Panc1 (cell line): ENCODE measurements at regions not wholly inside any gene's neighbourhood (a gene's known extent, or its start where the extent isn't known, plus 50 kb on each side); places are given as distances from the start of the nearest gene placed in this dataset.

Experiments
- ATAC-seq: fragments of 200-7000 bp; cut with Tn5 transposase; 2 replicates; pipeline ENCODE4 v1.9.1; 2020; ENCODE audit warnings: mild to moderate bottlenecking, moderate library complexity
- BruUV-seq: library from RNA; stranded (reverse); fragments of 400-500 nt; replicated peaks from 2 replicates; lab custom pipeline; 2021; lab: Mats Ljungman, UMichigan
- CTCF ChIA-PET: fragments of 300-600 bp; sonication (Branson Sonifier 250); formaldehyde crosslinking; loops from one replicate; lab custom pipeline; 2022; ENCODE audit warnings: antibody characterized with exemption; lab: Charles Lee
- POLR2A ChIA-PET: fragments of 300-600 bp; sonication (Branson Sonifier 250); formaldehyde crosslinking; loops from one replicate; lab custom pipeline; 2022; ENCODE audit warnings: antibody characterized with exemption; lab: Charles Lee
- DNase-seq: peaks from one replicate; pipeline ENCODE4 v3.0.0-alpha.2; 2010; ENCODE audit warnings: low read depth, low spot score
- H3K27ac ChIP-seq: 2 replicates; pipeline ENCODE4 v1.5.1; 2011; ENCODE audit warnings: mild to moderate bottlenecking, low read length, inconsistent platforms
- H3K27me3 ChIP-seq: fragments of 200-500 bp; sonication (Bioruptor generic); 2 replicates; pipeline ENCODE4 v1.6.0; 2014; ENCODE audit warnings: low read length, inconsistent platforms; ENCODE audit not compliant: control insufficient read depth, insufficient read depth
- H3K36me3 ChIP-seq: fragments of 200-500 bp; sonication (Bioruptor generic); 2 replicates; pipeline ENCODE4 v1.5.1; 2014; ENCODE audit warnings: inconsistent platforms, mild to moderate bottlenecking, low read length, moderate library complexity; ENCODE audit not compliant: control insufficient read depth, insufficient read depth
- H3K4me1 ChIP-seq: 2 replicates; pipeline ENCODE4 v1.5.1; 2011; ENCODE audit warnings: inconsistent platforms, mild to moderate bottlenecking, low read length, moderate library complexity; ENCODE audit not compliant: control insufficient read depth, insufficient read depth
- H3K4me3 ChIP-seq, 2 experiments: 2 replicates each; pipeline ENCODE4 v1.5.1; 2011 to 2012; ENCODE audit warnings: low read depth in 2 of 2, low read length in 2 of 2, mild to moderate bottlenecking in 2 of 2, inconsistent platforms in 1 of 2, moderate library complexity in 1 of 2
- H3K9me3 ChIP-seq: fragments of 200-500 bp; sonication (Bioruptor generic); 2 replicates; pipeline ENCODE4 v1.5.1; 2014; ENCODE audit warnings: low read depth, mild to moderate bottlenecking, inconsistent platforms, low read length, moderate library complexity; ENCODE audit not compliant: control insufficient read depth, insufficient read depth
- POLR2AphosphoS5 ChIP-seq: IDR thresholded peaks from 2 replicates; pipeline ENCODE4 v1.6.1; 2012; ENCODE audit warnings: mild to moderate bottlenecking, low read depth, low read length, moderate library complexity
- SIN3A ChIP-seq: IDR thresholded peaks from 2 replicates; pipeline ENCODE4 v1.6.1; 2012; ENCODE audit warnings: low read depth, mild to moderate bottlenecking, low read length, moderate library complexity, borderline replicate concordance; ENCODE audit not compliant: insufficient read depth
- TCF7L2 ChIP-seq: IDR thresholded peaks from 2 replicates; pipeline ENCODE4 v1.6.1; 2011; ENCODE audit warnings: mild to moderate bottlenecking, low read depth, low read length, inconsistent platforms
- in situ Hi-C: cut with HindIII; loops from 2 replicates; pipeline ENCODE4 v1.10.0; 2016; ENCODE audit warnings: low sequenced_read_pairs, low pct_unique_long_range_greater_than_20kb
- intact Hi-C: fragments of 100-400 bp; cut with micrococcal nuclease; formaldehyde crosslinking; loops from one replicate; pipeline ENCODE4 v1.10.0; 2022; ENCODE audit not compliant: unreplicated experiment
- TF ChIP-seq, protein P1 (sequence below), 2 experiments: IDR thresholded peaks; 2 replicates each; pipeline ENCODE4 v1.6.1; 2011 to 2012; ENCODE audit warnings: low read depth in 2 of 2, control low read depth in 1 of 2, low read length in 1 of 2, mild to moderate bottlenecking in 1 of 2, moderate library complexity in 1 of 2; ENCODE audit not compliant: insufficient read depth in 1 of 2
- TF ChIP-seq, protein P2 (sequence below): fragments of 450-650 bp; IDR thresholded peaks from 2 replicates; pipeline ENCODE4 v1.5.1; 2017; ENCODE audit warnings: mild to moderate bottlenecking

DNA sequence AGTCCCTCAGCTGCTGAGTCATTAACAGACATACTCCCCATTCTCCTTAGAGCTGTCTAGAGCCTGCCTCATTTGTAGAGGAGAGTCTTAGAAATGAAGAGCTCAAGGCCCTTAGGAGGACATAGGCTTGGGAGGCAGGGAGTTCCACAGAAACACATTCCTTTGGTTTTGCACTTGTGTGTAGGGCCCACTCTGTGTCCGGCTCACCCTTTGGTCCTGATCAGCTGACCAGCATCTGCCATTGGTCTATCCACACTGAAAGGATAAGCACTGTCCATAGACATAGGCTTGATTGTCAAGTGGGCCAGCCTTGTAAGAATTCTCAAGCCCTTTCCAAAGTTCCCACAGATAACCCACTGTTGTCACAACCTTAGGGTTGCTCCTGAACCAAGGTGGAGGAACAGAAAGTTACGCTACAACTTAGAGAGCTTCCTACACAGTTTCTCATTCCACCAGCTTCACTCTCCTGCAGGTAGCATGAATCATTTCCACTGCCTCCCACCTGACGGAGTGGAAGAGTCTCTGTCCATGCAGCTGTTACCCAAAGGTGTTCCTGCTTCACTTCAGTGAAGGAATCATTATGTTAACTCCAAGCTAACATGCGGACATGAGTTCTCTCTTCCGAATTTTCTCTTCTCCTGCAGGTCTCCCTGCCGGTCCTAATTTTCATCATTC lies 96.1 kb downstream of the TNFSF18 start:
- ChIA-PET CTCF (no interaction called here), POLR2A (no interaction called here)
- Histone ChIP-seq H3K9me3 (no peaks in the 10 kb centered on the region), H3K27me3 (no peaks in the 10 kb centered on the region), H3K27ac (no peak overlapping the region), H3K36me3 (no peaks in the 10 kb centered on the region), H3K4me3 (no peak overlapping the region), H3K4me1 (no peaks in the 10 kb centered on the region)
- in situ Hi-C loops (no loop called here), intact Hi-C loops (no loop called here)
- DNase-seq (no peak), ATAC-seq (no peak)
- TF ChIP-seq SIN3A (no peak), POLR2AphosphoS5 (no peak), TCF7L2 (no peak)
- TF ChIP-seq, protein P1, sequence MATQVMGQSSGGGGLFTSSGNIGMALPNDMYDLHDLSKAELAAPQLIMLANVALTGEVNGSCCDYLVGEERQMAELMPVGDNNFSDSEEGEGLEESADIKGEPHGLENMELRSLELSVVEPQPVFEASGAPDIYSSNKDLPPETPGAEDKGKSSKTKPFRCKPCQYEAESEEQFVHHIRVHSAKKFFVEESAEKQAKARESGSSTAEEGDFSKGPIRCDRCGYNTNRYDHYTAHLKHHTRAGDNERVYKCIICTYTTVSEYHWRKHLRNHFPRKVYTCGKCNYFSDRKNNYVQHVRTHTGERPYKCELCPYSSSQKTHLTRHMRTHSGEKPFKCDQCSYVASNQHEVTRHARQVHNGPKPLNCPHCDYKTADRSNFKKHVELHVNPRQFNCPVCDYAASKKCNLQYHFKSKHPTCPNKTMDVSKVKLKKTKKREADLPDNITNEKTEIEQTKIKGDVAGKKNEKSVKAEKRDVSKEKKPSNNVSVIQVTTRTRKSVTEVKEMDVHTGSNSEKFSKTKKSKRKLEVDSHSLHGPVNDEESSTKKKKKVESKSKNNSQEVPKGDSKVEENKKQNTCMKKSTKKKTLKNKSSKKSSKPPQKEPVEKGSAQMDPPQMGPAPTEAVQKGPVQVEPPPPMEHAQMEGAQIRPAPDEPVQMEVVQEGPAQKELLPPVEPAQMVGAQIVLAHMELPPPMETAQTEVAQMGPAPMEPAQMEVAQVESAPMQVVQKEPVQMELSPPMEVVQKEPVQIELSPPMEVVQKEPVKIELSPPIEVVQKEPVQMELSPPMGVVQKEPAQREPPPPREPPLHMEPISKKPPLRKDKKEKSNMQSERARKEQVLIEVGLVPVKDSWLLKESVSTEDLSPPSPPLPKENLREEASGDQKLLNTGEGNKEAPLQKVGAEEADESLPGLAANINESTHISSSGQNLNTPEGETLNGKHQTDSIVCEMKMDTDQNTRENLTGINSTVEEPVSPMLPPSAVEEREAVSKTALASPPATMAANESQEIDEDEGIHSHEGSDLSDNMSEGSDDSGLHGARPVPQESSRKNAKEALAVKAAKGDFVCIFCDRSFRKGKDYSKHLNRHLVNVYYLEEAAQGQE (IDR thresholded peaks at IDR 0.05; ENCODE audit: insufficient read depth in 1 of 2, low read depth in 2 of 2, low read length in 1 of 2): no peak
- TF ChIP-seq, protein P2, sequence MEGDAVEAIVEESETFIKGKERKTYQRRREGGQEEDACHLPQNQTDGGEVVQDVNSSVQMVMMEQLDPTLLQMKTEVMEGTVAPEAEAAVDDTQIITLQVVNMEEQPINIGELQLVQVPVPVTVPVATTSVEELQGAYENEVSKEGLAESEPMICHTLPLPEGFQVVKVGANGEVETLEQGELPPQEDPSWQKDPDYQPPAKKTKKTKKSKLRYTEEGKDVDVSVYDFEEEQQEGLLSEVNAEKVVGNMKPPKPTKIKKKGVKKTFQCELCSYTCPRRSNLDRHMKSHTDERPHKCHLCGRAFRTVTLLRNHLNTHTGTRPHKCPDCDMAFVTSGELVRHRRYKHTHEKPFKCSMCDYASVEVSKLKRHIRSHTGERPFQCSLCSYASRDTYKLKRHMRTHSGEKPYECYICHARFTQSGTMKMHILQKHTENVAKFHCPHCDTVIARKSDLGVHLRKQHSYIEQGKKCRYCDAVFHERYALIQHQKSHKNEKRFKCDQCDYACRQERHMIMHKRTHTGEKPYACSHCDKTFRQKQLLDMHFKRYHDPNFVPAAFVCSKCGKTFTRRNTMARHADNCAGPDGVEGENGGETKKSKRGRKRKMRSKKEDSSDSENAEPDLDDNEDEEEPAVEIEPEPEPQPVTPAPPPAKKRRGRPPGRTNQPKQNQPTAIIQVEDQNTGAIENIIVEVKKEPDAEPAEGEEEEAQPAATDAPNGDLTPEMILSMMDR: no peak
- BruUV-seq: no TSS peak

DNA sequence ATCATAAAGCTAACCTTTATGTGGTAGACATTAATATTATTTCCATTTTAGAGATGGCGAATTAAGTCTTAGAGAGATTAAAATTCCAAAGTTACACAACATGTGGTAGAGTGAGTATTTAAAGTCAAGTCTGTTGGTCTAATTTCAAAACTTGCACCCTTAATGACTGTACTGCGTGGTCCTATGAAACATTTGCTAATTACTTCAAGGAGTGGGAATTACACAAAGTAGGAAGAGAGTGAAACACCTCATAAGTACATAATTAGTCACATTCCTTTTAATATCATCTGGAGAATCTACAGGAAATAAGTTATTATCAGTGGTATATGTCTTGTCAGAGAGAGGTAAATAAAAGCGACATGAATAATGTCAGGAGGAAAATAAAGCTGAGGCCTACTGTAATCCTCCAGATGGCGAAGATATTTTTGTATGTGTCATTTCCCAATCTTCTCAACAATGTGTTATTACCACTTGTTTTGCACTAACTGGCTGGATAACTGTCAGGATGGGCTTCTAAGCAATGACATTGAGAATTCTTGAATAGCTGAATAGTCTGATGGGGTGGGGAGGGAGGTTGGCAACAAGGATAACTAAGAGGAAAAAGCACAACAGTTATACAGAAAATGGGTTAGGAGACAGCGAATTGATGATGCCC lies 95.5 kb downstream of the TNFSF18 start:
- ChIA-PET CTCF (no interaction called here), POLR2A (no interaction called here)
- no peak for DNase-seq
- Histone ChIP-seq H3K9me3 (no peaks in the 10 kb centered on the region), H3K27ac (no peak overlapping the region), H3K36me3 (no peaks in the 10 kb centered on the region), H3K4me3 (no peak overlapping the region), H3K27me3 (no peaks in the 10 kb centered on the region), H3K4me1 (no peaks in the 10 kb centered on the region)
- in situ Hi-C loops (no loop called here), intact Hi-C loops (no loop called here)
- BruUV-seq: no TSS peak
- TF ChIP-seq, protein P2: no peak
- no peak for TF ChIP-seq SIN3A
- ATAC-seq: no peak
